Liver (tissue), 8 donors: ENCODE measurements at regions not wholly inside any gene's neighbourhood (a gene's known extent, or its start where the extent isn't known, plus 50 kb on each side); places are given as distances from the start of the nearest gene placed in this dataset.

Experiments used
- DNase-seq: peaks from one replicate; pipeline ENCODE4 v3.0.0-alpha.2; 2017; ENCODE audit warnings: low spot score
- H3K27ac ChIP-seq, 2 donors: one replicate each; pipeline ENCODE4 v1.7.0; 2013; ENCODE audit warnings: inconsistent platforms in 2 of 2, low read length in 2 of 2, control low read depth in 1 of 2, low read depth in 1 of 2, mild to moderate bottlenecking in 1 of 2
- H3K27me3 ChIP-seq, 4 donors: one replicate each; pipeline versions ENCODE4 v1.6.1 to v1.7.0; 2013; ENCODE audit warnings: low read length in 3 of 4, inconsistent platforms in 1 of 4, mild to moderate bottlenecking in 1 of 4, moderate library complexity in 1 of 4; ENCODE audit not compliant: control insufficient read depth in 4 of 4, insufficient read depth in 4 of 4
- H3K36me3 ChIP-seq, 4 donors: one replicate each; pipeline versions ENCODE4 v1.6.1 to v1.7.0; 2013; ENCODE audit warnings: low read length in 3 of 4, mild to moderate bottlenecking in 3 of 4, low read depth in 1 of 4, moderate library complexity in 1 of 4; ENCODE audit not compliant: control insufficient read depth in 4 of 4, insufficient read depth in 3 of 4
- H3K4me1 ChIP-seq, 4 donors: one replicate each; pipeline versions ENCODE4 v1.6.1 to v1.7.0; 2013; ENCODE audit warnings: low read length in 3 of 4, mild to moderate bottlenecking in 3 of 4, moderate library complexity in 1 of 4; ENCODE audit not compliant: control insufficient read depth in 4 of 4, insufficient read depth in 4 of 4
- H3K4me3 ChIP-seq, 3 donors: one replicate each; pipeline versions ENCODE4 v1.6.1 to v1.7.0; 2013; ENCODE audit warnings: low read length in 3 of 3, control low read depth in 1 of 3, low read depth in 1 of 3, mild to moderate bottlenecking in 1 of 3
- H3K9ac ChIP-seq, 2 donors: one replicate each; pipeline ENCODE4 v1.7.0; 2013; ENCODE audit warnings: low read length in 2 of 2, mild to moderate bottlenecking in 2 of 2, moderate library complexity in 2 of 2, control low read depth in 1 of 2, low read depth in 1 of 2
- H3K9me3 ChIP-seq, 4 donors: one replicate each; pipeline versions ENCODE4 v1.6.1 to v1.7.0; 2013; ENCODE audit warnings: low read length in 3 of 4; ENCODE audit not compliant: control insufficient read depth in 4 of 4
- EGR1 ChIP-seq, 2 donors: IDR thresholded peaks; 2 replicates each; pipeline ENCODE4 v1.6.1; 2016 to 2018; ENCODE audit warnings: antibody characterized with exemption in 2 of 2, low read depth in 2 of 2
- FOXA2 ChIP-seq: IDR thresholded peaks from 2 replicates; pipeline ENCODE4 v1.6.1; 2016; ENCODE audit warnings: antibody characterized with exemption
- HNF4G ChIP-seq: IDR thresholded peaks from 2 replicates; pipeline ENCODE4 v1.6.1; 2016; ENCODE audit warnings: antibody characterized with exemption
- RAD21 ChIP-seq, 2 donors: IDR thresholded peaks; 2 replicates each; pipeline ENCODE4 v1.6.1; 2016; ENCODE audit warnings: antibody characterized with exemption in 2 of 2, mild to moderate bottlenecking in 2 of 2
- RXRA ChIP-seq, 2 donors: IDR thresholded peaks; 2 replicates each; pipeline ENCODE4 v1.6.1; 2017 to 2018; ENCODE audit warnings: antibody characterized with exemption in 2 of 2, mild to moderate bottlenecking in 1 of 2
- YY1 ChIP-seq: IDR thresholded peaks from 2 replicates; pipeline ENCODE4 v1.6.1; 2016; ENCODE audit warnings: antibody characterized with exemption, mild to moderate bottlenecking
- WGBS: extraction: QIAGEN DNeasy Blood & Tissue Kit; methylation state at CpG from one replicate; pipeline ENCODE4 v1.1.7; 2013; 5-methylcytosine and 5-hydroxymethylcytosine counted together
- TF ChIP-seq, protein P1 (sequence below): IDR thresholded peaks from 2 replicates; pipeline ENCODE4 v1.6.1; 2016; ENCODE audit warnings: antibody characterized with exemption
- TF ChIP-seq, protein P2 (sequence below): IDR thresholded peaks from 2 replicates; pipeline ENCODE4 v1.6.1; 2016; ENCODE audit warnings: antibody characterized with exemption
- TF ChIP-seq, protein P3 (sequence below): fragments of 150-350 bp; IDR thresholded peaks from 2 replicates; pipeline ENCODE4 v1.5.1; 2017; ENCODE audit warnings: improper control_type of control experiment, low read depth, low read length; ENCODE audit not compliant: missing input control
- TF ChIP-seq, protein P4 (sequence below): IDR thresholded peaks from 2 replicates; pipeline ENCODE4 v1.6.1; 2016; ENCODE audit warnings: antibody characterized with exemption
- TF ChIP-seq, protein P5 (sequence below): IDR thresholded peaks from 2 replicates; pipeline ENCODE4 v1.6.1; 2016; ENCODE audit warnings: antibody characterized with exemption, mild to moderate bottlenecking
- donor health status: healthy.
- donor health status: healthy.
- donor health status: healthy.
- donor health status: healthy.
- donor health status: healthy.

DNA sequence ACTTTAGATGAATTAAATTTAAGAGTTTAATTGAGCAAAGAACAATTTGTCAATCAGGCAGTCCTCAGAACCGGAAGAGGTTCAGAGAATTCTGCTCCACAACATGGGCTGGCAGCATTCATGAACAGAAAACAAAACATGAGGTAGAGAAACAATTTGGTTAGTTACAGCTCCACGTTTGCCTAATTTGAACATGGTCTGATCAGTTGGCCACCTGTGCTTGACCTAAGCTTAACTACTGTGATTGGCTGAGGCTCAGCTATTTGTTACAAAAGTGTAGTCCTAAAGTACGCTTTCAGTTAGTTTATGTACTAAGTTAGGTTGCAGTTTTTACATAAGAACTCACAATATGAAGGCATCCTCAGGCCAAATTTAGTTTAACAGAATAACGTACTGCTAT lies 258.6 kb downstream of the ADAM29 start:
- TF ChIP-seq, protein P1, sequence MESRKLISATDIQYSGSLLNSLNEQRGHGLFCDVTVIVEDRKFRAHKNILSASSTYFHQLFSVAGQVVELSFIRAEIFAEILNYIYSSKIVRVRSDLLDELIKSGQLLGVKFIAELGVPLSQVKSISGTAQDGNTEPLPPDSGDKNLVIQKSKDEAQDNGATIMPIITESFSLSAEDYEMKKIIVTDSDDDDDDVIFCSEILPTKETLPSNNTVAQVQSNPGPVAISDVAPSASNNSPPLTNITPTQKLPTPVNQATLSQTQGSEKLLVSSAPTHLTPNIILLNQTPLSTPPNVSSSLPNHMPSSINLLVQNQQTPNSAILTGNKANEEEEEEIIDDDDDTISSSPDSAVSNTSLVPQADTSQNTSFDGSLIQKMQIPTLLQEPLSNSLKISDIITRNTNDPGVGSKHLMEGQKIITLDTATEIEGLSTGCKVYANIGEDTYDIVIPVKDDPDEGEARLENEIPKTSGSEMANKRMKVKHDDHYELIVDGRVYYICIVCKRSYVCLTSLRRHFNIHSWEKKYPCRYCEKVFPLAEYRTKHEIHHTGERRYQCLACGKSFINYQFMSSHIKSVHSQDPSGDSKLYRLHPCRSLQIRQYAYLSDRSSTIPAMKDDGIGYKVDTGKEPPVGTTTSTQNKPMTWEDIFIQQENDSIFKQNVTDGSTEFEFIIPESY, result no peak
- TF ChIP-seq, protein P2, sequence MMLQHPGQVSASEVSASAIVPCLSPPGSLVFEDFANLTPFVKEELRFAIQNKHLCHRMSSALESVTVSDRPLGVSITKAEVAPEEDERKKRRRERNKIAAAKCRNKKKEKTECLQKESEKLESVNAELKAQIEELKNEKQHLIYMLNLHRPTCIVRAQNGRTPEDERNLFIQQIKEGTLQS, result no peak
- whole genome bisulfite sequencing, result 56% methylated on average over 4 of the region's 4 CpGs
- no peaks in the 10 kb centered on the region for H3K36me3 ChIP-seq

DNA sequence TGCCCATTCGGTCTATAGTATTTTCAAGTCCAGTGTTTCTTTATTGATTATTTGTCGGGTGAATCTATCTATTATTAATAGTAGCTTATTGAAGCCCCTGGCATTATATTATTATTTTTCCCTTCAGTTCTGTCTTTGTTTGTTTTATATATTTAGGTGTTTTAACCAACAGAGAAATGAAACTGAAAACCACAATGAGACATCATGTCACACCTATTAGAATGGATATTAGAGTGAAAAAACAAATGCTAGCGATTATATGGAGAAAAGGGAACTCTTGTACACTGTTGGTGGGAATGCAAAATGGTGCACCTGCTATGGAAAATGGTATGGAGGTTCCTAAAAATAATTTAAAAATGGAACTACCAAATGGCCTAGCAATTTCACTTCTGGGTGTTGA lies 272.5 kb downstream of the ADAM29 start:
- H3K4me3 ChIP-seq, result no peak overlapping the region
- 47% methylated on average over 3 of the region's 3 CpGs for WGBS
- no peaks in the 10 kb centered on the region for H3K4me1 ChIP-seq
- H3K27ac ChIP-seq, result no peak overlapping the region
- no peaks in the 10 kb centered on the region for H3K9me3 ChIP-seq
- H3K9ac ChIP-seq, result no peak overlapping the region
- H3K27me3 ChIP-seq, result no peaks in the 10 kb centered on the region
- no peak for TF ChIP-seq FOXA2
- TF ChIP-seq RXRA (IDR thresholded peaks at IDR 0.05), result no peak
- no peak for TF ChIP-seq YY1
- TF ChIP-seq EGR1 (IDR thresholded peaks at IDR 0.05; ENCODE audit: low read depth in 2 of 2), result no peak
- TF ChIP-seq, protein P3, sequence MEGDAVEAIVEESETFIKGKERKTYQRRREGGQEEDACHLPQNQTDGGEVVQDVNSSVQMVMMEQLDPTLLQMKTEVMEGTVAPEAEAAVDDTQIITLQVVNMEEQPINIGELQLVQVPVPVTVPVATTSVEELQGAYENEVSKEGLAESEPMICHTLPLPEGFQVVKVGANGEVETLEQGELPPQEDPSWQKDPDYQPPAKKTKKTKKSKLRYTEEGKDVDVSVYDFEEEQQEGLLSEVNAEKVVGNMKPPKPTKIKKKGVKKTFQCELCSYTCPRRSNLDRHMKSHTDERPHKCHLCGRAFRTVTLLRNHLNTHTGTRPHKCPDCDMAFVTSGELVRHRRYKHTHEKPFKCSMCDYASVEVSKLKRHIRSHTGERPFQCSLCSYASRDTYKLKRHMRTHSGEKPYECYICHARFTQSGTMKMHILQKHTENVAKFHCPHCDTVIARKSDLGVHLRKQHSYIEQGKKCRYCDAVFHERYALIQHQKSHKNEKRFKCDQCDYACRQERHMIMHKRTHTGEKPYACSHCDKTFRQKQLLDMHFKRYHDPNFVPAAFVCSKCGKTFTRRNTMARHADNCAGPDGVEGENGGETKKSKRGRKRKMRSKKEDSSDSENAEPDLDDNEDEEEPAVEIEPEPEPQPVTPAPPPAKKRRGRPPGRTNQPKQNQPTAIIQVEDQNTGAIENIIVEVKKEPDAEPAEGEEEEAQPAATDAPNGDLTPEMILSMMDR, result no peak
- TF ChIP-seq, protein P4, sequence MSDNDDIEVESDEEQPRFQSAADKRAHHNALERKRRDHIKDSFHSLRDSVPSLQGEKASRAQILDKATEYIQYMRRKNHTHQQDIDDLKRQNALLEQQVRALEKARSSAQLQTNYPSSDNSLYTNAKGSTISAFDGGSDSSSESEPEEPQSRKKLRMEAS, result no peak
- no peak for TF ChIP-seq RAD21 (IDR thresholded peaks at IDR 0.05)
- TF ChIP-seq HNF4G, result no peak
- TF ChIP-seq, protein P5, sequence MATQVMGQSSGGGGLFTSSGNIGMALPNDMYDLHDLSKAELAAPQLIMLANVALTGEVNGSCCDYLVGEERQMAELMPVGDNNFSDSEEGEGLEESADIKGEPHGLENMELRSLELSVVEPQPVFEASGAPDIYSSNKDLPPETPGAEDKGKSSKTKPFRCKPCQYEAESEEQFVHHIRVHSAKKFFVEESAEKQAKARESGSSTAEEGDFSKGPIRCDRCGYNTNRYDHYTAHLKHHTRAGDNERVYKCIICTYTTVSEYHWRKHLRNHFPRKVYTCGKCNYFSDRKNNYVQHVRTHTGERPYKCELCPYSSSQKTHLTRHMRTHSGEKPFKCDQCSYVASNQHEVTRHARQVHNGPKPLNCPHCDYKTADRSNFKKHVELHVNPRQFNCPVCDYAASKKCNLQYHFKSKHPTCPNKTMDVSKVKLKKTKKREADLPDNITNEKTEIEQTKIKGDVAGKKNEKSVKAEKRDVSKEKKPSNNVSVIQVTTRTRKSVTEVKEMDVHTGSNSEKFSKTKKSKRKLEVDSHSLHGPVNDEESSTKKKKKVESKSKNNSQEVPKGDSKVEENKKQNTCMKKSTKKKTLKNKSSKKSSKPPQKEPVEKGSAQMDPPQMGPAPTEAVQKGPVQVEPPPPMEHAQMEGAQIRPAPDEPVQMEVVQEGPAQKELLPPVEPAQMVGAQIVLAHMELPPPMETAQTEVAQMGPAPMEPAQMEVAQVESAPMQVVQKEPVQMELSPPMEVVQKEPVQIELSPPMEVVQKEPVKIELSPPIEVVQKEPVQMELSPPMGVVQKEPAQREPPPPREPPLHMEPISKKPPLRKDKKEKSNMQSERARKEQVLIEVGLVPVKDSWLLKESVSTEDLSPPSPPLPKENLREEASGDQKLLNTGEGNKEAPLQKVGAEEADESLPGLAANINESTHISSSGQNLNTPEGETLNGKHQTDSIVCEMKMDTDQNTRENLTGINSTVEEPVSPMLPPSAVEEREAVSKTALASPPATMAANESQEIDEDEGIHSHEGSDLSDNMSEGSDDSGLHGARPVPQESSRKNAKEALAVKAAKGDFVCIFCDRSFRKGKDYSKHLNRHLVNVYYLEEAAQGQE, result no peak
- DNase-seq, result no peak
- no peaks in the 10 kb centered on the region for H3K36me3 ChIP-seq

More for the DNA sequence above, 258.6 kb downstream of the ADAM29 start:
- Histone ChIP-seq H3K4me3 (no peak overlapping the region), H3K27me3 (no peaks in the 10 kb centered on the region), H3K4me1 (no peaks in the 10 kb centered on the region), H3K9me3 (no peaks in the 10 kb centered on the region), H3K9ac (no peak overlapping the region), H3K27ac (no peak overlapping the region)
- no peak for DNase-seq
